Natural killer cell (primary cell): ENCODE measurements at regions not wholly inside any gene's neighbourhood (a gene's known extent, or its start where the extent isn't known, plus 50 kb on each side); places are given as distances from the start of the nearest gene placed in this dataset.

Source experiments
- ATAC-seq, 3 donors: fragments of 150-1000 bp in 2 of 3; fragments of 200-7000 bp in 1 of 3; cut with Tn5 transposase; 1 replicate in 1 of 3; 2 replicates in 2 of 3; pipeline ENCODE4 v1.10.0; 2021; ENCODE audit warnings: mild to moderate bottlenecking in 2 of 3, moderate library complexity in 2 of 3
- DNase-seq, 2 donors: peaks; one replicate each; pipeline versions ENCODE4 v3.0.0 to v3.0.0-alpha.2; 2013 to 2021; ENCODE audit warnings: mixed read lengths in 1 of 2
- H3K27ac ChIP-seq: one replicate; pipeline ENCODE4 v1.5.1; 2013; ENCODE audit warnings: mild to moderate bottlenecking, low read length
- H3K27me3 ChIP-seq: one replicate; pipeline ENCODE4 v1.6.1; 2013; ENCODE audit warnings: low read length; ENCODE audit not compliant: control insufficient read depth, insufficient read depth
- H3K36me3 ChIP-seq: one replicate; pipeline ENCODE4 v1.6.1; 2013; ENCODE audit warnings: low read length; ENCODE audit not compliant: control insufficient read depth, insufficient read depth
- H3K4me1 ChIP-seq: one replicate; pipeline ENCODE4 v1.6.1; 2013; ENCODE audit warnings: low read length; ENCODE audit not compliant: control insufficient read depth, insufficient read depth
- H3K4me3 ChIP-seq: one replicate; pipeline ENCODE4 v1.5.1; 2013; ENCODE audit warnings: low read length
- H3K9me3 ChIP-seq: one replicate; pipeline ENCODE4 v1.6.1; 2013; ENCODE audit warnings: low read length; ENCODE audit not compliant: control insufficient read depth, insufficient read depth
- H3K27ac Mint-ChIP-seq, 2 donors: one replicate each; pipeline ENCODE4 v1.8.0; 2022; ENCODE audit warnings: mild to moderate bottlenecking in 2 of 2, mixed read lengths in 2 of 2, moderate library complexity in 1 of 2
- H3K27me3 Mint-ChIP-seq, 2 donors: one replicate each; pipeline ENCODE4 v1.8.0; 2022; ENCODE audit warnings: low read depth in 2 of 2, mixed read lengths in 2 of 2
- H3K36me3 Mint-ChIP-seq: one replicate; pipeline ENCODE4 v1.8.0; 2022; ENCODE audit warnings: mixed read lengths
- H3K4me1 Mint-ChIP-seq, 2 donors: one replicate each; pipeline ENCODE4 v1.8.0; 2022; ENCODE audit warnings: mixed read lengths in 2 of 2
- H3K4me3 Mint-ChIP-seq: one replicate; pipeline ENCODE4 v1.8.0; 2022; ENCODE audit warnings: mild to moderate bottlenecking, moderate library complexity, mixed read lengths
- H3K9me3 Mint-ChIP-seq, 2 donors: one replicate each; pipeline ENCODE4 v1.8.0; 2022; ENCODE audit warnings: mixed read lengths in 2 of 2
- WGBS: methylation state at CpG from one replicate; pipeline ENCODE4 v1.1.7; 2013; ENCODE audit warnings: missing lambda C conversion rate; ENCODE audit not compliant: insufficient coverage; 5-methylcytosine and 5-hydroxymethylcytosine counted together
- intact Hi-C: fragments of 100-400 bp; cut with micrococcal nuclease; formaldehyde crosslinking; loops from one replicate; pipeline ENCODE4 v1.14.2; 2022
- TF ChIP-seq, protein P1 (sequence below): fragments of 200-600 bp; IDR thresholded peaks from one replicate; pipeline ENCODE4 v1.8.0; 2022; ENCODE audit warnings: antibody characterized with exemption

DNA sequence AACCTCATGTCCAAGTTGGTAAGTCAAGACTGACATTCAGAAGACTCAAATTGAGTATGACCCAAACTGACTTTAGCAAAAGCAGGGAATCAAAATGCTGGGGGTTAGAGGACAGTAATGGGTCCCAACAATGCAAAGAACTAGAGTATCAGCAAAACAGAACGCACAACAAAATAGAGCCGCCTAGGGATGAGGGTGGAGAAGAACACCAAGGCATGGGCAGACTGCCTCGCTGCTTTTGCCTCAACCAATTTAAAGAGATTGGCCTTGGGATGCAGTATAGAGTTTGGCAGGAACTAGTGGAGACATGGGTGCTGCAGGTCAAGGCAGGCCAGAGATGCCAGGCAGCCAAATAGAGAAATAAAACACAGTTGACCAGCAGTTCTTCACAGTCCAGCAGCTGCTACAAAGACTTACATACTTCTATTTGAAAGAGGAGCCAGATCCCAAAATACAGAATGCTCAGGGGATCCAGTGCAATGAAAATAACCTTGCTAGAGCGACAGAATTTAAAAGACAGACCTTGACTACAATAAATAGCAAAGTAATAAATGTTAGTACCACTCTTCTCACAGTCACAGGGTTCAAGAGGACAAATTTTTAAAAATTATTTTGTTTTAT lies 83.9 kb upstream of the NIPBL start:
- no peak for DNase-seq
- Mint-ChIP-seq H3K4me1 (no peaks in the 10 kb centered on the region), H3K36me3 (no peaks in the 10 kb centered on the region), H3K27ac (no peak overlapping the region), H3K9me3 (no peaks in the 10 kb centered on the region), H3K4me3 (no peak overlapping the region), H3K27me3 (peaks cover 0 to 28% of the 10 kb centered on the region in 2 donors)
- H3K9me3 ChIP-seq, result no peaks in the 10 kb centered on the region
- ATAC-seq, result no peak
- whole genome bisulfite sequencing, result 92% methylated on average over 3 of the region's 4 CpGs
- intact Hi-C loops, result no loop called here
- no peak overlapping the region for H3K27ac ChIP-seq
- H3K4me1 ChIP-seq, result no peaks in the 10 kb centered on the region
- no peaks in the 10 kb centered on the region for H3K27me3 ChIP-seq
- no peaks in the 10 kb centered on the region for H3K36me3 ChIP-seq
- TF ChIP-seq, protein P1, sequence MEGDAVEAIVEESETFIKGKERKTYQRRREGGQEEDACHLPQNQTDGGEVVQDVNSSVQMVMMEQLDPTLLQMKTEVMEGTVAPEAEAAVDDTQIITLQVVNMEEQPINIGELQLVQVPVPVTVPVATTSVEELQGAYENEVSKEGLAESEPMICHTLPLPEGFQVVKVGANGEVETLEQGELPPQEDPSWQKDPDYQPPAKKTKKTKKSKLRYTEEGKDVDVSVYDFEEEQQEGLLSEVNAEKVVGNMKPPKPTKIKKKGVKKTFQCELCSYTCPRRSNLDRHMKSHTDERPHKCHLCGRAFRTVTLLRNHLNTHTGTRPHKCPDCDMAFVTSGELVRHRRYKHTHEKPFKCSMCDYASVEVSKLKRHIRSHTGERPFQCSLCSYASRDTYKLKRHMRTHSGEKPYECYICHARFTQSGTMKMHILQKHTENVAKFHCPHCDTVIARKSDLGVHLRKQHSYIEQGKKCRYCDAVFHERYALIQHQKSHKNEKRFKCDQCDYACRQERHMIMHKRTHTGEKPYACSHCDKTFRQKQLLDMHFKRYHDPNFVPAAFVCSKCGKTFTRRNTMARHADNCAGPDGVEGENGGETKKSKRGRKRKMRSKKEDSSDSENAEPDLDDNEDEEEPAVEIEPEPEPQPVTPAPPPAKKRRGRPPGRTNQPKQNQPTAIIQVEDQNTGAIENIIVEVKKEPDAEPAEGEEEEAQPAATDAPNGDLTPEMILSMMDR, result no peak
- H3K4me3 ChIP-seq, result no peak overlapping the region

DNA sequence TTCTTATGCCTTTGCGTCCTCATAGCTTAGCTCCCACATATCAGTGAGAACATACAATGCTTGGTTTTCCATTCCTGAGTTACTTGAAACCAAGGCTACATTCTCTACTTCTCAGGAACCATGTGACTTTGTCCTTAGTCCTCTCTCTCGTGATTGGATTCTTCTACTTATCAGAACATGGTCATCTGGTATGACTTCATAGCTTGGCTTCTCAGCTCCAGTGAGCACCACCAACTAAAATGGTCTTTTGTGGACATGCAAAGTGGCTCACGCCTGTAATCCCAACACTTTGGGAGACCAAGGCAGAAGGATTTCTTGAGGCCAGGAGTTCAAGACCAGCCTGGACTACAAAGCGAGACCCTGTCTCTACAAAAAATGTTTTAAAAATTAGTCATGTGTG lies 81.2 kb upstream of the NIPBL start:
- H3K36me3 Mint-ChIP-seq, result no peaks in the 10 kb centered on the region
- Histone ChIP-seq H3K36me3 (no peaks in the 10 kb centered on the region), H3K4me3 (no peak overlapping the region), H3K27me3 (no peaks in the 10 kb centered on the region), H3K9me3 (no peaks in the 10 kb centered on the region), H3K27ac (no peak overlapping the region), H3K4me1 (no peaks in the 10 kb centered on the region)
- H3K4me3 Mint-ChIP-seq, result no peak overlapping the region
- intact Hi-C loops, result no loop called here
- no peak overlapping the region for H3K27ac Mint-ChIP-seq
- ATAC-seq (no peak), DNase-seq (no peak)
- TF ChIP-seq, protein P1, result no peak
- H3K9me3 Mint-ChIP-seq, result no peaks in the 10 kb centered on the region
- H3K4me1 Mint-ChIP-seq, result no peaks in the 10 kb centered on the region
- 88% methylated on average over 4 of the region's 4 CpGs for WGBS
- peaks cover 0 to 23% of the 10 kb centered on the region in 2 donors for H3K27me3 Mint-ChIP-seq

DNA sequence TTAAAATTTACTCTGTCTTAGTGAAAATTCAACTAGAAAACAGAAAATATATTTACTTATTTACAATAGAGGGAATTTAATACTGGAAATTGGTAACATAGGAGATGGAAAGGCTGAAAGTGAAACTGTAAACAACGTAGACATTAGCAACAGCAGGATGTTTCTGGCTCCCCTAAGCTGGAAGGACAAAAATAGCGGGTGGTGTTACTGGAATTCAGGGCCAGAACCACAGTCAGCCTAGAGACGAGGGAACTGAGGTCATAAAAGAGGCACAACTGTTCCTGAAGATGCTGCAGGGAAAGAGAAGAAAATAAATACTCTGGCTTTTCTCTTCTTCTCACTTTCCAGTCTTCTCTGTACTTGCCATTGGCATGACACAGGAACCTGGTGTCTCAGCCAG lies 80.4 kb upstream of the NIPBL start:
- no peaks in the 10 kb centered on the region for H3K9me3 Mint-ChIP-seq

More for the DNA sequence above, 80.4 kb upstream of the NIPBL start:
- Mint-ChIP-seq H3K4me1 (no peaks in the 10 kb centered on the region), H3K36me3 (no peaks in the 10 kb centered on the region), H3K27ac (no peak overlapping the region), H3K27me3 (peaks cover 2 to 22% of the 10 kb centered on the region in 2 donors), H3K4me3 (no peak overlapping the region)
- DNase-seq (no peak), ATAC-seq (no peak)
- Histone ChIP-seq H3K4me1 (no peaks in the 10 kb centered on the region), H3K27me3 (no peaks in the 10 kb centered on the region), H3K4me3 (no peak overlapping the region), H3K9me3 (no peaks in the 10 kb centered on the region), H3K27ac (no peak overlapping the region), H3K36me3 (no peaks in the 10 kb centered on the region)
- intact Hi-C loops, result no loop called here
- WGBS, result 57% methylated on average over 3 of the region's 3 CpGs
- TF ChIP-seq, protein P1, result no peak
